Loucy (cell line): ENCODE measurements at regions not wholly inside any gene's neighbourhood (a gene's known extent, or its start where the extent isn't known, plus 50 kb on each side); places are given as distances from the start of the nearest gene placed in this dataset.

Experiments used
- H2AFZ ChIP-seq: fragments of 200-600 bp; sonication (generic); 2 replicates; pipeline ENCODE4 v1.6.0; 2016; ENCODE audit warnings: antibody characterized with exemption, mild to moderate bottlenecking, low read length, moderate library complexity
- H3F3A ChIP-seq: fragments of 200-600 bp; 2 replicates; pipeline ENCODE4 v1.6.0; 2016; ENCODE audit warnings: antibody characterized with exemption, low read depth, mild to moderate bottlenecking
- H3K27me3 ChIP-seq: fragments of 200-600 bp; sonication (generic); 2 replicates; pipeline ENCODE4 v1.6.1; 2014; ENCODE audit warnings: low read length, mild to moderate bottlenecking; ENCODE audit not compliant: insufficient read depth, poor library complexity, severe bottlenecking
- H3K36me3 ChIP-seq: fragments of 200-600 bp; sonication (generic); 2 replicates; pipeline ENCODE4 v1.6.1; 2016; ENCODE audit warnings: low read length; ENCODE audit not compliant: insufficient read depth
- H3K4me1 ChIP-seq: fragments of 200-600 bp; sonication (generic); 2 replicates; pipeline ENCODE4 v1.5.1; 2014; ENCODE audit warnings: low read length, mild to moderate bottlenecking; ENCODE audit not compliant: insufficient read depth, poor library complexity, severe bottlenecking
- H3K4me2 ChIP-seq: fragments of 200-600 bp; sonication (generic); 2 replicates; pipeline ENCODE4 v1.6.0; 2014; ENCODE audit warnings: antibody characterized with exemption, low read length, low read depth, mild to moderate bottlenecking; ENCODE audit not compliant: poor library complexity, severe bottlenecking
- H3K4me3 ChIP-seq: fragments of 200-600 bp; sonication (generic); 2 replicates; pipeline ENCODE4 v1.5.1; 2014; ENCODE audit warnings: low read length, mild to moderate bottlenecking, mixed read lengths; ENCODE audit not compliant: poor library complexity, severe bottlenecking
- H3K79me2 ChIP-seq: fragments of 200-600 bp; sonication (generic); 2 replicates; pipeline ENCODE4 v1.6.1; 2014; ENCODE audit warnings: low read length; ENCODE audit not compliant: insufficient read depth
- H3K9ac ChIP-seq: fragments of 200-600 bp; sonication (generic); 2 replicates; pipeline ENCODE4 v1.6.0; 2014; ENCODE audit warnings: mild to moderate bottlenecking, low read depth, low read length, moderate library complexity; ENCODE audit not compliant: poor library complexity, severe bottlenecking
- H3K9me2 ChIP-seq: fragments of 200-600 bp; sonication (generic); replicated peaks from 2 replicates; pipeline ENCODE4 v1.6.1; 2016; ENCODE audit warnings: low read depth, low read length, mixed read lengths
- H3K9me3 ChIP-seq: fragments of 200-600 bp; sonication (generic); 2 replicates; pipeline ENCODE4 v1.6.1; 2014; ENCODE audit warnings: mild to moderate bottlenecking, antibody characterized with exemption, low read length, low read depth; ENCODE audit not compliant: insufficient read depth
- H4K20me1 ChIP-seq: fragments of 200-600 bp; sonication (generic); 2 replicates; pipeline ENCODE4 v1.6.0; 2014; ENCODE audit warnings: antibody characterized with exemption, low read length, mild to moderate bottlenecking; ENCODE audit not compliant: insufficient read depth, poor library complexity, severe bottlenecking
- CTCF ChIP-seq: fragments of 200-600 bp; sonication (generic); conservative IDR thresholded peaks from 2 replicates; pipeline ENCODE4 v1.5.1; 2014; ENCODE audit warnings: mild to moderate bottlenecking, antibody characterized with exemption, low read length
- EZH2phosphoT487 ChIP-seq: fragments of 200-600 bp; IDR thresholded peaks from 2 replicates; pipeline ENCODE4 v1.6.1; 2018; ENCODE audit warnings: antibody characterized with exemption, mild to moderate bottlenecking, moderate library complexity, borderline replicate concordance

GRCh38 chr10:61183967-61184366, 240.0 kb upstream of the RHOBTB1 start:
- H3K4me3 ChIP-seq: no peak overlapping the region
- TF ChIP-seq EZH2phosphoT487: no peak
- no peak for TF ChIP-seq CTCF
- no peaks in the 10 kb centered on the region for H3K9me2 ChIP-seq
- H3K79me2 ChIP-seq: no peaks in the 10 kb centered on the region
- no peaks in the 10 kb centered on the region for H3F3A ChIP-seq
- no peak overlapping the region for H3K4me2 ChIP-seq
- H3K9ac ChIP-seq: no peak overlapping the region
- H3K27me3 ChIP-seq: no peaks in the 10 kb centered on the region
- H3K36me3 ChIP-seq: no peaks in the 10 kb centered on the region
- H2AFZ ChIP-seq: no peak overlapping the region
- peaks cover 11% of the 10 kb centered on the region for H3K4me1 ChIP-seq
- no peaks in the 10 kb centered on the region for H3K9me3 ChIP-seq
- no peaks in the 10 kb centered on the region for H4K20me1 ChIP-seq

DNA sequence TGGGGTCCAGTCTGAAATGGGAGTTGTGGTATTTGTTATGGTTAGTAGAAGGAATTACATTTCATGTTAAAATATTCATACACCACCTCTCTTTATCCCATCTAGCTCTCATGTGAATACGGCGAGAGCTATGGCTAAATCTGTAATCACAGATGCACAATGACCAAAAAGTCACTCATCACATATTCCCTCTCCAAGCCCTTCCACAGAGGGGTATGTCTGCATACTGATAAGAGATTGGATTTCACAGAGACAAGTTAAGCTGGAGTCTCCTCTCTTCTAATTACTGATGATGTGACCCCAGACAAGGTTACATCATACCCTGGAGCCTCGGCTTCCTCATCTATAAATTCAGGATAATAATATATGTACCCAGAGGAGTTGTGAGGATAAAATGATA, 237.8 kb upstream of the RHOBTB1 start:
- Histone ChIP-seq H3K4me2 (no peak overlapping the region), H3K9me3 (no peaks in the 10 kb centered on the region), H4K20me1 (no peaks in the 10 kb centered on the region), H3K4me3 (no peak overlapping the region), H3K27me3 (no peaks in the 10 kb centered on the region), H3K4me1 (no peaks in the 10 kb centered on the region), H3K79me2 (no peaks in the 10 kb centered on the region), H2AFZ (no peak overlapping the region), H3K9me2 (no peaks in the 10 kb centered on the region), H3K36me3 (no peaks in the 10 kb centered on the region), H3F3A (no peaks in the 10 kb centered on the region), H3K9ac (no peak overlapping the region)
- TF ChIP-seq EZH2phosphoT487 (no peak), CTCF (no peak)

- Histone ChIP-seq H3K27me3 (no peaks in the 10 kb centered on the region), H3K79me2 (no peaks in the 10 kb centered on the region), H3K9me2 (no peaks in the 10 kb centered on the region), H4K20me1 (no peaks in the 10 kb centered on the region), H3K9me3 (no peaks in the 10 kb centered on the region), H3K9ac (no peak overlapping the region), H3K4me2 (no peak overlapping the region), H3K4me1 (no peaks in the 10 kb centered on the region), H3K36me3 (no peaks in the 10 kb centered on the region), H3K4me3 (no peak overlapping the region), H3F3A (no peaks in the 10 kb centered on the region), H2AFZ (no peak overlapping the region)
- TF ChIP-seq EZH2phosphoT487 (no peak), CTCF (no peak)
These were observed 235.8 kb upstream of the RHOBTB1 start for GRCh38 chr10:61179771-61180170.
